HTERT RPE-1 (cell line): ENCODE measurements at regions not wholly inside any gene's neighbourhood (a gene's known extent, or its start where the extent isn't known, plus 50 kb on each side); places are given as distances from the start of the nearest gene placed in this dataset.
"Not testable (repeated sequence)": the region's sequence is repeated elsewhere in the genome, so short reads cannot be mapped to it uniquely, and the experiment has no call there.

Experiments
- in situ Hi-C: fragments of 300-500 bp; cut with MboI; formaldehyde crosslinking; loops from 4 replicates; pipeline ENCODE4 v1.14.3; 2020; ENCODE audit warnings: low sequenced_read_pairs

DNA sequence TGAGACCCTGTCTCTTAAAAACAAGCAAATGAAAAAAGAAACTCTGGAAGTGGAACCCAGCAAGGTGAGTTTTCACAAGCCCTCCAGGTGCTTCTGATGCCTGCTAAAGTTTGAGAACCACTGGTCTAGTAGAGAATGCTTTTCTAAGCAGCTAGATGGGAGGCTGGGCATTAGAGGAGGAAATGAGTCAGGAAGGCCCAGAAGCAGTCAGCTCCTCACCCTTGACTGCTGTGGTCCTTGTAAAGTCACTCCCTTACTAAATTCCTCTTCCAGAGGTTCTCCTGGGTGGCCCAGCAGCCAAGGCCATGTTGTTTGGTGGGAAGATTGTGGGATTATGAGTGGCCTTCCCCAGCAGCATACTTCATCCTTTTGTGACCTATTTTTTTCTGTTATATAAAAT is 52.0 kb upstream of the FYN start:
- in situ Hi-C loops = no loop called here

DNA sequence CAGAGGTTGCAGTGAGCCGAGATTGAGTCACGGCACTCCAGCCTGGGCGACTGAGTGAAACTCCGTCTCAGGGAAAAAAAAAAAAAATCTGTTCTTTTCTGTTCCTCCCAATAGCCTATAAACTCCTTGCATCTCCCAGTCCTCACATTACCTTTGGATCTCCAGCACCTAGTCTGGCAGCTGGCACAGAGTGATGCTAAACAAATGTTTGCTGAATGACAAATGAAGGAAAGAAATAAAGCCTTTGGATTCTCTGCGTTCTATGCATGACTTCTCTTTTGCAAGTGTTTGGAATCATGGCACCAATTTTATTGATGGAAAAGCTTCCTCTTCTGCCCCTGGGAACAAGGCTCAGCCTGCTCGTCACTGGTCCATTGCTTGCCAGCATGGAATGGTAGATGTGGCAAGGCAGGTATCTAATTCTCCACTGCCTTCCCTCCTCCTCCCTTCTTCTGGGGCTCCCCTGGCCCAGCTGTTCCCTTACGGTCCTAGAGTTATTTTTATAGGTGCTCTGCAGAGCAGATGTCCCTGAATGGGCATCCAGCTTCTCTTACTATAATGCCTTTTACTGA is 53.6 kb upstream of the FYN start:
- in situ Hi-C loops = no loop called here

GRCh38 chr6:111927321-111927720 is 54.1 kb upstream of the FYN start:
- in situ Hi-C loops = no loop called here

- in situ Hi-C loops = no loop called here
Measured at GRCh38 chr6:111928139-111928538, 54.9 kb upstream of the FYN start.

DNA sequence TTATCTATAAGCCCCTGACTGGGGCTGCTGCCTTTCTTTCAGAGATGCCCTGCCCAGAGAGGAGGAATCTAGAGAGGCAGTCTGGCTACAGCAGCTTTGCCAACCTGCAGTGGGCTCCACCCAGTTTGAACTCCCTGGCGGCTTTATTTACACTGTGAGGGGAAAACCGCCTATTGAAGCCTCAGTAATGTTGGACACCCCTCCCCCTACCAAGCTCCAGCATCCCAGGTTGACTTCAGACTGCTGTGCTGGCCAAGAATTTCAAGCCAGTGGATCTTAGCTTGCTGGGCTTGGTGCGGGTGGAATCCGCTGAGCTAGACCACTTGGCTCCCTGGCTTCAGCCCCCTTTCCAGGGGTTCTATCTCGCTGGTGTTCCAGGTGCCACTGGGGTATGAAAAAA is 61.4 kb upstream of the FYN start:
- in situ Hi-C loops = not testable (repeated sequence)

DNA sequence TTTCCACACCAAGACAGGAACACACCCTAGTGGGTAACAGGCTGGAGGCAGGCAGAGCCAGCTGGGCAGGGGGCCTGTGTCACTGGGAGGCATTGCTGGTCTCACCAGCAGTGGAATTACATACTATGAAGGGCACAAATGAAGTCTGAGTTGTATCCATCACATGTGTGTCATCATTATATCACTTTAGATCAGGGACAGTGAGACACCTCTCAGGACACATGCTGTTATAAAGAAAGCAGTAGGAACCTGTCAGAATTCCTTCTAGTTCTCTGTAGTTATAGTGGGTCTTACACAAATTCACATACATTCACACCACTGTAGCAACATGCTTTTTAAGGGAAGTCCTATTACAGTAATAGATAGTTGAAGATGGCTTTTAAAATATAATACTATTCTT is 63.5 kb upstream of the FYN start:
- in situ Hi-C loops = no loop called here

DNA sequence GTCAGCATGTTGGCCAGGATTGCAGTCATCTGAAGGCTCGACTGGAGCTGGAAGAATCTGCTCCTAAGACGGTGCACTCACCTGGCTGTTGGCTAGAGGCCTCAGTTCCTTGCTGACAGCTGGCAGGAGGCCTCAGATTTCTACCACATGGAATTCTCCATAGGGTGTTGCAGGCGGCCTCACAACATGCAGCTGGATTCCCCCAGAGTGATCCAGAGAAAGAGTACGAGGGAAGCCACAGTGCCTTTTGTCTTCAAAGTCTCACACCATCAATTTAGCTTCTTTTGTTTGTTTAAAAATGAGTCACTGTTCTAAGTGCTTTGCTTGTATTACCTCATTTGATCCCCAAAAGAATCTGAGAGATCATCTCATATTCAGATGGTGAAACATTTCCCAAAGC is 65.5 kb upstream of the FYN start:
- in situ Hi-C loops = no loop called here

- in situ Hi-C loops = no loop called here
Measured at GRCh38 chr6:111939902-111940301, 66.7 kb upstream of the FYN start.

- in situ Hi-C loops = no loop called here
Measured at GRCh38 chr6:111940801-111941200, 67.5 kb upstream of the FYN start.

- in situ Hi-C loops = no loop called here
Measured at GRCh38 chr6:111941686-111942330, 68.6 kb upstream of the FYN start.

GRCh38 chr6:111942561-111942960 is 69.3 kb upstream of the FYN start:
- in situ Hi-C loops = no loop called here

- in situ Hi-C loops = no loop called here
Measured at GRCh38 chr6:111943266-111943665, 70.0 kb upstream of the FYN start.

GRCh38 chr6:111943726-111944125 is 70.5 kb upstream of the FYN start:
- in situ Hi-C loops = no loop called here

GRCh38 chr6:111944541-111944940 is 71.3 kb upstream of the FYN start:
- in situ Hi-C loops = no loop called here

GRCh38 chr6:111949546-111949945 is 76.3 kb upstream of the FYN start:
- in situ Hi-C loops = no loop called here

GRCh38 chr6:111949984-111950383 is 76.7 kb upstream of the FYN start:
- in situ Hi-C loops = not testable (repeated sequence)

GRCh38 chr6:111950661-111951496 is 77.6 kb upstream of the FYN start:
- in situ Hi-C loops = no loop called here

DNA sequence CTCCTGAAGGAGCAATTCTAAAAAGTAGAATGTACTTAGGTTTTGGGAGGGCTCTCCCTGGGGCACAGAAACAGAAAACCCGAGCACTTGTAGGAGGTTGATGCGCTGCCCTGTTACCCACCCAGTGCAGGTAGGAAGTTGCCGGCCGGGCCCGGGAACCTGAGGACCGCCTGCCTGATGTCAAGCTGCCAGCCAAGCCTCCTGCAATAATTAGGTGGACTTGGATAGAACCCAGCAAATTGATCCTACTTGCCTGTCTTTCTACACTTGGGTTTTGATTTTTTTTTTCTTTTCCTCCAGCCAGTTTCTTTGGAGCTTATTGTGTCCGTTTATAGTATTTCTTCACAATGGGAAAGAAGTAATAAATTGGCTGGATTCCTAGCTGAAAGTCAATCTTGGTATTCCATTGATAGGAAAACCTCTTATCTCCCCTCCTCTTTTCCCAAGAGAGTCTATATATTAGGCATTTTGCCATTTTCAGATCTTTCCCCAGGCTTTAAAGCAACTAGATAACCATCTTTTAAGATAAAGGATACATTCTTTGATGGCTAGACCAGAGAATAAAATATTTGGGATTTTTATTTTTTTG is 78.3 kb upstream of the FYN start:
- in situ Hi-C loops = no loop called here

DNA sequence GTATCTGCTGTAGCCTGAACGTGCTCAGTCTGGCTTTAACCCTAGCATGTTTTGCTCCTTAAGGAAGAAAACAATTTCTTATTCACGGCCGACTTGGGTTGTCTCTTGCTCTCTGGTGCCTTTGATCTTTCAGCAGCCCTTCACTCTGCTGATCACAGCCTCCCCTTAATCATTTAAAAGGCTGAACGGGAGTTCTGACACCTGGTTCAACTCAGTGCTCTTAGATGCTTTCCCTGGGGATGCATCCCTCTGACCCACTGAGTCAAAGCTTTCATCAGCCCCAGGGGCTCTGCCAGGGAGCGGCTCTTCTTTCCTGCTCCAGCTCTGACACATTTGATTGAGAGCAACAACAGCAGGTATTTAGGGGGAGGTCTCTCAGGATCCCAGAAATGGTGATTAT is 79.0 kb upstream of the FYN start:
- in situ Hi-C loops = no loop called here

DNA sequence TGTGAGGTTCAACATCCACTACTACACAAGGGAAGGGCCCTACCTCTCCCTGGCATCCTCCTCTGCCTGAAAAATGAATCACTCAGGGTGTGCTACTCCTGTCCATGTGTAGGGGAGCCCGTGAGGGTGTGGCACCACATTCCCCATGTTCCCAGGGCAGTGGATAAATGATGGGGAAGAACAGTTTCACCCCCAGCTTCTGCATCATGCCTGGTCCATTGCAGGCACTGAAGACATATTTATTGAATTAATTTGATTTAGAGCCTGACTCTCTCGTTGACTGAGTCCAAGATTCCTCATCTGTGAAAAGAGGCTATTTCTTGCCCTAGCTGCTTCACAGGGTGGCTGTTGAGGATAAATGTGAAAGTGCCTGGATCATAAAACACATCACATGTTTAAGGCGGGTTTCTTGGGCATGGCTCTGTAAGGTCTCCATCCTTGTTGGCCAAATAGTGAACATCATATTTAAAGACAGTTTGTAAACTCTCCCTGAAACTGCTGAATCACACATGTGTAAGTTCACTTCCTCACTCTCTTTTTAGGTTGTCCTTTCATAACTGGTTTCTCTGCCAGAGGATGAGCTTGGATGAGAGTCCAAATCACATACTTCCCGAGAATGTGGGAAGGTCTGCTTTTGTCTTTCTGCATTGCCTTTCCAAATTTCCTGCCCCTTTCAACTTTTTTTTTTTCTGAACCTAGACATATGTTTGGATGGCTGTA is 79.7 kb upstream of the FYN start:
- in situ Hi-C loops = no loop called here

GRCh38 chr6:111956098-111956497 is 82.8 kb upstream of the FYN start:
- in situ Hi-C loops = no loop called here
